ENCODE measurements at regions not wholly inside any gene's neighbourhood (a gene's known extent, or its start where the extent isn't known, plus 50 kb on each side); places are given as distances from the start of the nearest gene placed in this dataset.
"Not testable (repeated sequence)": the region's sequence is repeated elsewhere in the genome, so short reads cannot be mapped to it uniquely, and the experiment has no call there.

DNA sequence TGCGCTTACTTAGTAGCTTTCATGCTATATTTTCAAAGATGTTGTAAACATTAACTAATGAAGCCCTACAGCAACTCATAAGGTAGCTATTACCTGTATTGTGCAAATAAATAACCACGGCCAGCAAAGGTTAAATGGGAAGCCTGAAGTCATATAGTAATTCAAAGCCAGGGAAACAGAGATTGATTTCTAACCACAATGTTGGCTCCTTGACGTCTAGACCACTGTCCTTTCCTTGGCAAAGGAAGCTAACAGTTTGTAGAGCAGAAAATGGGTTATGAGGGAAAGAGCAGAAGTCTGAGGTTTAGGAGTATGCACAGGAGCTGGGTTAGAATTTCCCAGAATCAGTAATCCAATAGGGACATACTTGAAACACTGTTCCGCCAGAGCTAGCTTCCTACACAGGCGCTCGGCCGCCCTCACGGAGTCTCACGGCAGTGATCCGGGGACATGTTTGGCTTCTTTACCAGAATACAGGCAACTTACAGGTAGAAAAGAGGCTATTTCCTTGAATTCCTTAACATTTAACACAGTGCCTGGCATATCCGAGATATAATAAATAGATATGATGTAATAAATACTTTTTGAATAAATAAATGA, 298.8 kb upstream of the LYPLAL1 start:
- DNase-seq (ENCODE audit: low read depth) = no peak

DNA sequence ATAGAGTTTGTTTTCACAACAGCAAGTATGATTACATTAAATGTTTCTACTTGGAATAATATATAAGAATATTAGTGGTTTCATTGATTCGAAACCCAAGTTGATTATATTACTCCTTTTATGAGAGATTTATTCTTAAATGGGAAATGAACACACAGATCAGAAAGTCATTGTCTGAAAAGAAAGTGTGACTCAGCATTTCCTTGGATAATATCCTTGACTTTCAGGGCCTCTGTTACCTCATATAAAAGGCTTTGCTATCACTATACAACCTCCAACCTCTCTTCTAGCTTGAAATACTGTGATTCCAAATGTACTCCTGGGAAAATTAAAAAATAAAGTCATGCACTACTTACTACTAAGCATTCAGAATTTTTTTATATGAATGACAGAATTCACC, 295.3 kb upstream of the LYPLAL1 start:
- no peak for DNase-seq (ENCODE audit: low read depth)

DNA sequence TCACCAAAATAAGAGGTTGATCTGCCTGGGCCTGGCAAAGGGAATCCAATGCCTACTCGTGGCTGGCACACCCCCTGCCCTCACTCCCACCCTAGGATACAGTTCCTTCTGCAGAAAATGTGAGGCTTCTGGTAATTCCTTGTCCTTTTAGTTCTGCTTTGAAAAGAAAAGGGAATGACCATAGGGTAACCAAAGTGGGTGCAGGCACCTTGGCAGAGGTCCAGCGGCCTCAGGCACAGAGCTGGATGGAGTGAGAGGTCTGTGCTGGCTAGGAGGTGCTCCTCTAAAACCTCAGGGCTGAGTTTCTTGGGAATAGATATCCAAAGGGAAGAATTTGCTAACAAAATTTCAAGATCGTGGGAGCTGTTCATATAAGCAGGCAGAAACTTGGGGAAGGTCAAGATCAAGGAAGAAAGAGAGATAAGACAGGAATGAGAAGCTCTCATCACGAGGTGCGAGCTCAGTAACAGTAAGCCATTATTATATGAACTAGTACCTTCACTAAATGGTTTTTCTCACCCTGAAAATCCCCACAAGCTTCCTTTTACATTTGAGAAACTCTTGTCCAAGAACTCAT, 293.1 kb upstream of the LYPLAL1 start:
- DNase-seq (ENCODE audit: low read depth) = no peak

DNA sequence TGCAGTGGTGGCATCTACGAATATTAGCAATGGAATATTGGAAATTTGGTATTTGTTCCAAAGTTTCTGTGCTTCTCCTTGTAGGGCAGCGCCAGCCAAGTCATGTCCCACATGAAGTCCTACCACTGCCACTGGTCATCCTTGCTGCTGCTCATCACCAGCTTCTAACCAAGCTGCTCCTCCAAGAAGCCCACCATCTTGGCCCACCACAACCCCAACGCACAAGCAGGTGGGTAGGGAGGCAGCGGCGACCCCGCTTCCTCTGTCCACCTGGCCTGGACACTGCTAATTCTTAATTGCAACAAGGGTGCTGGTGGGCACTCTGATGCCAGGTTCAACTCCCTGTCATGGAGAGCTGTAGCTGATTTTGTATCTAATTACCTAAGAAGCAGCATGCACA, 291.2 kb upstream of the LYPLAL1 start:
- DNase-seq (ENCODE audit: low read depth) = no peak

DNA sequence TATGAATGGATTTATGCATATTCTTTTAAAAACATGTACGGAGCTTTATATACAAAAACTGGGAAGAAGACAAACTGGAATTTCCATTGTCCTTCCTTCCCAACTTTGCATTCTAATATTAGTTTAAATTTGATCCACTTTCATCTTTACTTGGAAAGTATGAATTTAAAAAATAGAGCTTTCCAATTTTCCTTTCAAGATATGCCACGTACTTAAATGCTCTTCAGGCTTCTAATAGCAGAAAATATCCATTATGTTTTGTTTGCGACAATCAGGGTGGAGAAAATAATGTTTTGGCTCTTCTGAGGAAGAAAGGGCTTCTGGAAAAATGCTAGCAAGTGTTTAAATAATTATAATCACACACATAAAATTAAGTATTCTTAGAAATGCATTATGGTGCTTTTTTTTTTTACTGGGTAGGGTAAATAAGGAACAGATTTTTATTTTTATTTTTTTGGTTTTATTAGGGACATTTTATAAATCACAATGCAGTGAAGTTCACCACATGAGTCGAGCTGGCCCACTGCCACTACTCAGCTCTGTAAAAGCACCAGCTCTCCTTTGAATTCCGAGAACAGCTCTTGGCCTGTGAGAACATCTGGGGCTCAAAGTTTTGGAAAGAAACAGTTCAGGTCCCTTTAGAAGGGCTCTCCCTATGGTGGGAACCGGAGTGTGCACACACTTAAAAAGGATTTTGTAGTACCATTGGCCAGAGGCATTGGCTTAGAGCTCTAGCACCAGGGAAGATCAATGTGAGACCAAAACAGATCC, 287.4 kb upstream of the LYPLAL1 start:
- DNase-seq (ENCODE audit: low read depth) = no peak

DNA sequence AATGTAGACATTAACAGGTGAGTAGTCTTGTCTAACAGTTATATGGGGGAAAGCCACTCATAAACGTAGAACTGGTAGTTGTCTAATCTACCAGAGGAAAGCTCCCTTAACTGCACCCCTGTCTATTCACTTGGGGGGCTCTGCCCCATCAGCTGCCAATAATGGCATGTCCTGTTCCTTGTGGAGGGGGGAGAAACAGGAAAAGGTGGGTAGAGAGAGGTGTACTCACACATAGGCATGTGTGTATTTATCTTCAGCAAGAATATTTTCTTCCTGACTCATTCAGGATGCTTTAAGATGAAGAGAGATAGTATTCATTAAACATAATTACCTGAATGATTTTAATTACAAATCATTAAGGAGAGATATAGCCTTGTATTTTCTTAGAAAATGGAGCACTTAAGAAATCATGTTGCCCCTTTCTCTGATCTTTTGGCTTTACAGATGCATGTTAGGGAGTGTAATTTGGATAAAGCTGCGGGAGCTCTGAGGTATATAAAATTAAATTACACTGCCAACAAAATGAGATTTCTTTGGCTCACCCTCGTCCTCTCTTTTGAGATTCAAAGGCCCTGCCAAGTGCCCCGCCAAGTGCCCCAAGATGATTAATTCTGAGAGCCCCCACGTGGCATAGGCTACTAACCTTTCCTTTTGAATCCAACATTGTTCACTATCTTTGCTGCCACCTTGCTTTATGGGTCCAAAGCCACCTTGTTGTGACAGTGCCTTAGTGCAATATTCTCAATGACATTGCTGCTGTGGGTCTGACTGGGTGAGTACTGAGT, 286.3 kb upstream of the LYPLAL1 start:
- no peak for DNase-seq (ENCODE audit: low read depth)

DNA sequence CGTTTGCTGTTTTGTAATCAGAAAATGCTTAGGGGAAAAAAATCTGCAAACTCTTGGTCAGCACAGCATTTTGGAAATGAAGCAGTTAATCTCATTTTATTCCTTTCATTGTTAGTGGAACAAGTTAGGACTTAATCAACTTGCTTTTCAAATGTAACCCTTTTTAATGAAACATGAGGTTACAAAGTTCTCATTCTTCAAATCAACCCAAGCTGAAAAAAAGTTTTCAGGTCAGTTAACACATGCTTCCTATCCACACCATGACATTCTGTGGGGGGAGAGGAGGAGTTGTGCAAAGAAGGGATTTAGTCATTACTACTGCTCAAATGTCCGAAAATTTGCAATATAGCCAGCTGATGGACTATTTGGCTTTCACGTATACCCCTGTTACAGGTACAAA, 283.2 kb upstream of the LYPLAL1 start:
- no peak for DNase-seq (ENCODE audit: low read depth)

DNA sequence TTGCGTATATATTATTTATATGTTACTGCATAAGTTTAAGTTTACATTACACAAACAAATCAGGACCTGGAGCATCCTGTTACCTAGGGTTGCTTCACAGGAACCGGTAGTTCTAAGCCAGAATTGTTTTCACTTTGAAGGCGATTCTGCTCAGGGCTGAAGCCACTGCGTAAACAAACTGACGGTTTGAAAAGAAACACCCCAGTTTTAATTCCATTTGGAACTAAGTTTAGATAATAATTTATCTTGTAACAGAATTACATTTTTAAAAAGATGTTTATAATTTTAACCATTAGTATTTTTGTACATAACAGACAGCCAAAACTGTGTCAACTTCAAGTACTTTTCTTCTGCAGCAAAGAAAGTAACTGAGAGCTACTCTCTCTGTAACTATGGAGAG, 282.1 kb upstream of the LYPLAL1 start:
- no peak for DNase-seq (ENCODE audit: low read depth)

DNA sequence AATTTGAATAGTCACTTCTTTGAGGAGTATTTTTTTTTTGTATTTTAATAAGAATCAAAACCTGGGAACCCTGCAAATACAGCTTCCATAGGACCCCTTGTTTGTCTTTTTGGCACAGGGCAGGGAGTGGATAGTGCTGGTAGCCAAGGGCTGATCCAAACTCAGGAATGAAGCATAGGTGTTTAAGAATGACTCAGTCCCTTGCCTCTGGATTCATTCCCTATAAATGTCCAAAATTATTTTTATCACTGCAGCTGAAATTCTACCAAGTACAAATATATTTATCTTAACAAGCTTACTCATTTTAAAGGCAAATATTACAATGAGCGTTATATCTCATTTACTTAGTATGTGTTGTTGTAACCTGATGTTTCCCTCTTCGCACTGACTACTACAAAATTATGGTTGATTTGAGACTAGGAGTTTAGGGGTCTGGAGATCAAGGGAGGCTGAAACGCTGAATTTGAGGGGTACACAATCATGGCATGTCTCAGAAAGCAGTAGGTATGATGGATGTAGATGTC, 278.6 kb upstream of the LYPLAL1 start:
- no peak for DNase-seq (ENCODE audit: low read depth)

DNA sequence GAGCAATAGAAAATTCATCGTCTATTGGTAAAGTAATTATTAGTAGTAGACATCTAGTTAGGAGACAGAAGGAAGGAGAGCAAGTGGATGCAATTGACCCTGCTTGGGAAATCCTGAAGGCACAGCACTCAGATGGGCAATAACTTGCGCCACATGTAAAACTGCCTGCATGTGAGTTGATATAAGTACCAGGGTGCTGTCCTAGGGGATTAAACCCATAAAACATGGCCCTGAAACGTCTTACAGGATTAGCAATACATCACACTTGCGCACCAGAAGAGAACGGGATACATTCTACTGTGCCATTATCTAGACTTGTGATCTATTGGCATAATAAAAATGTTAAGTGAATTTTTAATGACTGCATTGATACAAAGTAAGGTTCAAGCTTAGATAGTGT, 277.5 kb upstream of the LYPLAL1 start:
- DNase-seq (ENCODE audit: low read depth) = no peak

DNA sequence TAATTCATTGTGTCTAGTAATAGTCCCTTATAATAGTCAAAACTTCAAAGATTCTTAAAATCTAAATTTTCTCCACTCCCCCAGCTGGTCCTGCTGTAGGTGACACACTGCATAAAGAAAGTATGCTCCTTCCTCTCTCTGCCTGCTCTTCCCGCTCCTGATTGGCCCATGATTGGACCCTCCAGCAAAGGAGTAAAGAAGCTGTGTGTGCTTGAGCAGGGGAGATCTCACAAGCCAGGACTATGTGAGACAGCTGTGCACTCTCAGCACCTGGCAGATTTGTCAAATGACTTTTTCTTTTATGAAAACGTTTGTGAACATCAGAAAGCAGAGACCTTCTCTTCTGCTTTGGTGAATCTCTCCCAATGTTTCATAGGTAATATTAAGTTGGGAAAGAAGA, 274.8 kb upstream of the LYPLAL1 start:
- DNase-seq (ENCODE audit: low read depth) = no peak

DNA sequence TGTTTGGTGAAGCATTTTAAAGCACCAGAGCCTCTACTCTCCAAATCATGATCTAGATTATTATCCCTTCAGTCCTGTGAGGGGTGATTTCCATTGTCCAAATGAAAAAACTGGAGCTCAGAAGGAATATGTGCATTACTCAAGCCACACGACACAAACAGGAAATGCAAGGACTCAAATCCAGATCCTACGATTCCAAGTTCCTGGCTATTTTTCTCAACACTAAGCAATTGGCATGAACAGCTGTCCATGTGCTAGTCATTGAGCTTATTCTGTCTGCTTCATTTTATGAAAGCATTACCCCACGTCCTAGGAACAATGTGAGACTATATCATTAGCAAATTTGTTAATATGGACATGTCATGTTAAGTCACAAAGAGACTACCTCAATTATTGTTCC, 273.1 kb upstream of the LYPLAL1 start:
- DNase-seq (ENCODE audit: low read depth) = no peak

DNA sequence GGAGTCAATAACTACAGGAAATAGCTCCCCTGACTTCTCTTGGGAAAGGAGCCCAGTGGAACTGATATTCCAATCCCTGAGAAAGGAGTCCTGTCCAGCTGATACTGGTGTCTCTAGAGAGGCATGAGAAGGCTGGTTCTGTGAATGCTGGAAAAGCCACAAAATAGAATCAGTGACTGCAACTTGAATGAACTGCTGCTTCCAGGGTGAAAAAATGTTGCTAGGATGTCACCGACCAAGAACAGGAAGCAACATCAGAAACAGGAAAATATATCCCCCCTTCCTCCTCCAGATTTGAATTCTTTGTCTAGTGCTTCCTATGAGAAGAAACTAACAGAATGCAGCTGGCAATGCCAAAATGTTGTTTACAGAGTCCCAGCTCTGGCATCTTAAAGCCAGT, 269.3 kb upstream of the LYPLAL1 start:
- DNase-seq (ENCODE audit: low read depth) = no peak

DNA sequence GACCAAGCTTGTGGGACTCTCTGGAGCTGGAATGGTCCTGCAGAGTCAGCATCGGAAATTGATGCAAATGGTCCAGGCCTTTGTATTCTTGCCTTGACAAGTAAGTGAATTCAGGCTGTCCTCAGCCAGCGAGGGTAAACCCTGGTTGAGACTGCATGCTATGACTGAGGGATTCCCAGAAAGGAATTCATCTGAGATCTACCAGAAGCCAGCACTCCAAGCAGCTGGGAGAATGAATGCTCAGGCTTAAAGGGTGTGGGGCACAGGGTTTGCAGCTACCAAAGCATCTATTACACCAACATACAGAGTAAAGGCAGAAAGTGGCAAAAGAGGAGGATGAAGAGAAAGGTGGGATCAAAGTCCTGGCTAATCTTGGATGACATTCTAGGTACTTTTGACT, 257.0 kb upstream of the LYPLAL1 start:
- DNase-seq (ENCODE audit: low read depth) = no peak

DNA sequence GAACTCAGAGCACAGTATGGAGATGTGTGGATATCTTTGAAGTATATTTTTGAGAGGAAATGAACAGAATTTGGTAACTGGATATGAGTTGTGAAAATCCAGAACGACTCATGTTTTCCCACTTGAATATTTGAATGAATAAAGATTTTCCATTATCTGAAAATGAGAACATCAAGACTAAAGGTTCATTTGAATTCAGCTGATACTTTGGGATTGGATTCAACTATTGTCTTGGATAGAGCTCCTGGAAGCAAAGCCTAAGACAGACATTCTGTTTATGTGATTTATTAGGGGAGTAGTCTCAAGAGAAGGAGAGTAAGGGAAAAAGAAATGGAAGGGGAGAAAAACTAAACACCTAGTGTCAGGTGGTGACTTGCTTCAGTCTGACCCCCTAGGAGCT, 256.0 kb upstream of the LYPLAL1 start:
- no peak for DNase-seq (ENCODE audit: low read depth)

DNA sequence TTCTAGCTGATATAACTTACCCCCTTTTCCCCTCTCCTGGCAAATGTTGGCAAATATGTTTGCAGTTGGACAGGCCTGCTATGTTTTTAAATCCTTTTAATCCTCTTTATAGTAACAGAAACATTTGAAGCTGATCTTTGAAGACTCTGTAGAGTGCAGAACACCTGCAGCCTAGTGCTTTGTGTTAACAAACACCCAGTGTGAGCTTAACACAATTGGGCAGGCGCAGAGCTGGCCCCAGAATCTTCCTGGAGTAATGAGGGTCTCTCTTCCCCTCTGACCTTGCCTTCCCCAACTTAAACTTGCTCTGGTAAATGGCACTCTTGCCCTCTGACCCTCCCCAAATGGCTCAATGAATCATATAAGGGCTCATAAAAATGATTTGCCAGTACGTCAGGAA, 247.9 kb upstream of the LYPLAL1 start:
- DNase-seq (ENCODE audit: low read depth) = no peak

DNA sequence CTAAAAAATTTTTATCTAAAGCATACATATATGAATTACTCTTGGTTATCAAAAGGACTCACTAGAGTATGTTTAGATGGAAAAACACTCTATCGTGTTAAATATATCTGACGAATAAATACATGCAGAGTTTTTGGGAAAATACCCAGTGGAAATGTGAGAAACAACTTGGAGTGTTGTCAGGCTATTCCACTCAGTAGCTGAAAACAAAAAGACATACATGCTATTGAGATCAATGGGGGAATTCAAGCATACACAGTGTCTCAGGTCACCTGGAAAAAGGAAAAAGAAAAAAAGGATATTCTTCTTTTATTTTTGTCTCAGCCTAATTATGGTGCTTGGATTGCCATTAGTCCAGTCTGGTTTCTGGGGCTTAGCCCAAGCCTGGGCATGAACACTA, 247.0 kb upstream of the LYPLAL1 start:
- no peak for DNase-seq (ENCODE audit: low read depth)

DNA sequence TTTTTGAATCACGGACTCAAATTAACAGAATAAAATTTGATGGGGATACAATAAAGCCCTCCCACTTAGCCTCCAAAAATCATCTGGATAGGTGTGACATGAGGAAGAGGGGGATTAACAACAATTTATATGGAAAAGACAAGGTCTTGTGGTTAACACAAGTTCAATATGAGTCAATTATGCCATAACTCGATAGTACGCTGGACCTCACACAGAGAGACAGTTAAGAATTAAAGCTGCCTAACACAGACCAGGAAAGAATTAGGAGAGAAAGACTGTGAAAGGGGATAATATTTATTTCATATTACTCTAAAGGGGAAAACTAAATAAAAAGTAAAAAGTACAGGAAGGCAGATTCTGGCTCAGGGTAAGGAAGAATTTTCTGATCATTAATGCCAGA, 243.7 kb upstream of the LYPLAL1 start:
- no peak for DNase-seq (ENCODE audit: low read depth)

DNA sequence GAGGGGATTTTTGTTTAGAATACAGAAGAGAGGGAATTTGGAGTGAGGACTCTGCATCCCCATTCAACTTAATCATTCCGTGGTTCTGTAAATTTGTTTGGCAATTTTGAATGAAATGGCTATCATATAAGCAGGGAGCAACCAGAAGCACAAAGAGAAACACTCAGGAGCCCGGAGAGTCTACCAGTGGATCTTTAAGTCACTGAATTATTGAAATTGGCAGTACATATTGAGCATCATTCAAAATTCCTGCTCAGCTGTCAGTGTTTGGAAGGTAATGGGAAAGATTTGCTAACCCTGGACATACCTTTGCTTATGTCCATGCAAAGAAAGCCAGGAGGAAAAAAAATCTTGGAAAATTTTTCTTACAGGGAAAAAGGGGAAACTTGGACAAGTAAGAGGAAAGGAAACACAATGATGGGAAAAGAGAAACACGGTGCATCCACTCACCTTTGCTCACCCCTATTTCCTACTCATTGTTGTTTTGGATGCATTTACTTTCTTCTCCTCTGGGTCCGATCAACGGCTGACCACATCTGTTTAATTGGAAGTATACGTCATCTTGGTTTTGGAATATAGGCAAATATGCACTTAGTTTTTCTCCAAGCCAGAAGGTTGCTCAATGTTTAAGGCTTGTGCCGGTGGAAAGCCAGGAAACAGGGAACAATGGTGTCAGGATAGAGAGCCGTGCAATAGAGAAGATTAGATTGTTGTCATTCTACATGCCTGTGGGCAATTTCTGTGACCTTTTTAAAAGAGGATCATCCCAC, 243.0 kb upstream of the LYPLAL1 start:
- no peak for DNase-seq (ENCODE audit: low read depth)

DNA sequence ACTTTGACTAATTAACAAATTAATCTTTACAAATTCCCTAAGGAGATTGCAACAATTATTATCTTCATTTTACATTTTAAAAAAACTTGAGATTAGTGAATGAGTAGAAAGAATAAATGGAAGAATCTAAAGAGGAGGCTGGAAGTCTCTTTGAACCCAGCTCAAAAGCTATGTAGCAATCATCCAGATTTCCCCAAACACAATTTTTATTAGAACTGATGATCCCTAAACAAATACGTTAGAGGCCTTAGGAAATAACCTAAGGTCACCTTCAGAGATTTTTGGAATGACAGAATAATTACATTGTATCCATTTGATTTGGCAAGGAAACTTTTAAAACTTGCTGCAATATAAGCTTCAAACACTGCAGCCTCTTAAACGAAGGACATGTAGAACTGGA, 242.4 kb upstream of the LYPLAL1 start:
- no peak for DNase-seq (ENCODE audit: low read depth)

DNA sequence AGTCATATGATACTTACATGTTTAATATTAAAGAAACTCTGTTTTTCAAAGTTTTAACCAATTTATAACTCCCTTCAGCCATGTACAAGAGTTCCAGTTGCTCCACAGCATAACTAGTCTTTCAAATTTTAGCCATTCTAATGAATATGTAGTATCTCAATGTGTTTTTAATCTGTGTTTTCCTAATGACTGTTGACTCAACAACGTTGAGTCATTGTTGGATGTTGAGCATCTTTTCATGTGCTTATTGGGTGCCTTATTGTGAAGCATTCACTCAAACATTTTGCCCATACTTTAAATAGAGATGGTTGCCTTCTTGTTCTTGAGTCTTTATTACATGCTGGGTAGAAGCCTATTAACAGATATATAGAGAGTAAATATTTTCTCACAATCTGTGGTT, 240.2 kb upstream of the LYPLAL1 start:
- no peak for DNase-seq (ENCODE audit: low read depth)

DNA sequence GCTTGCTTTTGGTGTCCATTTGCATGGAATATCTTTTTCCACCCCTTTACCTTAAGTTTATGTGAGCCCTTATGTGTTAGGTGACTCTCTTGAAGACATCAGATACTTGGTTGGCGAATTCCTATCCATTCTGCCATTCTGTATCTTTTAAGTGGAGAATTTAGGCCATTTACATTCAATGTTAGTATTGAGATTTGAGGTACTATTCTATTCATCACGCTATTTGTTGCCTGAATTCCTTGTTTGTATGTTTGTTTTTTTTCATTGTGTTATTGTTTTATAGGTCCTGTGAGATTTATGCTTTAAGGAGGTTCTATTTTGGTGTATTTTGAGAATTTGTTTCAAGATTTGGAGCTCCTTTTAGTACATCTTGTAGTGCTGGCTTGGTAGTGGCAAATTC, 238.3 kb upstream of the LYPLAL1 start:
- DNase-seq (ENCODE audit: low read depth) = not testable (repeated sequence)

All from activated T-cell treated with anti-CD3 and anti-CD28 coated beads for 24 hours (primary cell).